ENCODE measurements at regions not wholly inside any gene's neighbourhood (a gene's known extent, or its start where the extent isn't known, plus 50 kb on each side); places are given as distances from the start of the nearest gene placed in this dataset.
A peak's percentile ranks its signal among the peaks of the same experiment; 100 is the strongest.
"Not testable (repeated sequence)": the region's sequence is repeated elsewhere in the genome, so short reads cannot be mapped to it uniquely, and the experiment has no call there.

- H3K9me3 ChIP-seq, result peaks cover 6% of the 10 kb centered on the region
- no peak for DNase-seq
- no peaks in the 10 kb centered on the region for H3K36me3 ChIP-seq
These were observed 289.9 kb upstream of the SFSWAP start for GRCh38 chr12:131420867-131421447.

GRCh38 chr12:131421509-131422186 is 289.2 kb upstream of the SFSWAP start:
- Histone ChIP-seq H3K27me3 (peaks cover 9% of the 10 kb centered on the region; the same call in 1 of the 2 replicates), H3K9me3 (peaks cover 6% of the 10 kb centered on the region), H3K36me3 (no peaks in the 10 kb centered on the region), H3K4me3 (no peak overlapping the region)
- no peak for DNase-seq

More at GRCh38 chr12:131420867-131421447, 289.9 kb upstream of the SFSWAP start:
- Histone ChIP-seq H3K27me3 (peaks cover 9% of the 10 kb centered on the region; the same call in 1 of the 2 replicates), H3K4me3 (no peak overlapping the region)

GRCh38 chr12:131422187-131422520 is 288.7 kb upstream of the SFSWAP start:
- peaks cover 9% of the 10 kb centered on the region; the same call in 1 of the 2 replicates for H3K27me3 ChIP-seq
- H3K36me3 ChIP-seq, result no peaks in the 10 kb centered on the region
- H3K9me3 ChIP-seq, result peaks cover 6% of the 10 kb centered on the region
- no peak for DNase-seq
- H3K4me3 ChIP-seq, result no peak overlapping the region

- Histone ChIP-seq H3K27me3 (peaks cover 9% of the 10 kb centered on the region; the same call in 1 of the 2 replicates), H3K9me3 (peaks cover 6% of the 10 kb centered on the region), H3K4me3 (no peak overlapping the region), H3K36me3 (no peaks in the 10 kb centered on the region)
- no peak for DNase-seq
These were observed 288.1 kb upstream of the SFSWAP start for GRCh38 chr12:131422744-131423143.

GRCh38 chr12:131424270-131424669 is 286.6 kb upstream of the SFSWAP start:
- Histone ChIP-seq H3K9me3 (peaks cover 6% of the 10 kb centered on the region), H3K4me3 (no peak overlapping the region), H3K27me3 (peaks cover 9% of the 10 kb centered on the region; the same call in 1 of the 2 replicates), H3K36me3 (no peaks in the 10 kb centered on the region)
- DNase-seq, result no peak

- H3K36me3 ChIP-seq, result no peaks in the 10 kb centered on the region
- no peak for DNase-seq
- peaks cover 6% of the 10 kb centered on the region for H3K9me3 ChIP-seq
- H3K4me3 ChIP-seq, result no peak overlapping the region
- H3K27me3 ChIP-seq, result peaks cover 13% of the 10 kb centered on the region
These were observed 285.5 kb upstream of the SFSWAP start for GRCh38 chr12:131425112-131426075.

GRCh38 chr12:131428091-131428685 is 282.7 kb upstream of the SFSWAP start:
- H3K4me3 ChIP-seq, result no peak overlapping the region
- H3K9me3 ChIP-seq, result peaks cover 6% of the 10 kb centered on the region
- H3K36me3 ChIP-seq, result no peaks in the 10 kb centered on the region
- DNase-seq, result no peak
- H3K27me3 ChIP-seq, result peaks cover 20% of the 10 kb centered on the region

- not testable (repeated sequence) for DNase-seq, H3K4me3 ChIP-seq, H3K36me3 ChIP-seq, H3K9me3 ChIP-seq
- peaks cover 18% of the 10 kb centered on the region for H3K27me3 ChIP-seq
These were observed 281.7 kb upstream of the SFSWAP start for GRCh38 chr12:131429221-131429620.

- DNase-seq, H3K4me3 ChIP-seq, H3K9me3 ChIP-seq, H3K36me3 ChIP-seq: not testable (repeated sequence)
- peaks cover 22% of the 10 kb centered on the region for H3K27me3 ChIP-seq
These were observed 281.2 kb upstream of the SFSWAP start for GRCh38 chr12:131429697-131430096.

GRCh38 chr12:131430158-131430742 is 280.6 kb upstream of the SFSWAP start:
- no peak for DNase-seq
- Histone ChIP-seq H3K4me3 (no peak overlapping the region), H3K9me3 (no peaks in the 10 kb centered on the region), H3K36me3 (no peaks in the 10 kb centered on the region), H3K27me3 (peaks cover 21% of the 10 kb centered on the region)

- not testable (repeated sequence) for H3K36me3 ChIP-seq, DNase-seq, H3K9me3 ChIP-seq, H3K4me3 ChIP-seq
- peaks cover 21% of the 10 kb centered on the region for H3K27me3 ChIP-seq
These were observed 279.7 kb upstream of the SFSWAP start for GRCh38 chr12:131431126-131431655.

GRCh38 chr12:131432532-131433260 is 278.2 kb upstream of the SFSWAP start:
- Histone ChIP-seq H3K9me3 (no peaks in the 10 kb centered on the region), H3K4me3 (no peak overlapping the region), H3K27me3 (peaks cover 21% of the 10 kb centered on the region), H3K36me3 (no peaks in the 10 kb centered on the region)
- DNase-seq, result no peak

- Histone ChIP-seq H3K9me3 (no peaks in the 10 kb centered on the region), H3K36me3 (no peaks in the 10 kb centered on the region), H3K4me3 (peak overlapping the region; percentile 26), H3K27me3 (peaks cover 21% of the 10 kb centered on the region)
- peak; percentile 34 for DNase-seq
These were observed 276.4 kb upstream of the SFSWAP start for GRCh38 chr12:131434208-131435125.

- H3K9me3 ChIP-seq, result no peaks in the 10 kb centered on the region
- H3K27me3 ChIP-seq, result peaks cover 13% of the 10 kb centered on the region
- no peak overlapping the region for H3K4me3 ChIP-seq
- no peak for DNase-seq
- H3K36me3 ChIP-seq, result no peaks in the 10 kb centered on the region
These were observed 273.8 kb upstream of the SFSWAP start for GRCh38 chr12:131436922-131437705.
